Activated CD4-positive, alpha-beta T cell treated with anti-CD3 and anti-CD28 coated beads, Interleukin-2, Interleukin-6, amounts not matched to agents 100 ng/mL and 50 ng/mL, durations not matched to agents 16 hours and 8 hours (primary cell): ENCODE measurements at regions not wholly inside any gene's neighbourhood (a gene's known extent, or its start where the extent isn't known, plus 50 kb on each side); places are given as distances from the start of the nearest gene placed in this dataset.
"Not testable (repeated sequence)": the region's sequence is repeated elsewhere in the genome, so short reads cannot be mapped to it uniquely, and the experiment has no call there.

Experiments used
- DNase-seq: peaks from one replicate; pipeline ENCODE4 v3.0.0-alpha.2; 2020

GRCh38 chr5:116813356-116813755, 238.7 kb upstream of the SEMA6A start:
- DNase-seq, result no peak

DNA sequence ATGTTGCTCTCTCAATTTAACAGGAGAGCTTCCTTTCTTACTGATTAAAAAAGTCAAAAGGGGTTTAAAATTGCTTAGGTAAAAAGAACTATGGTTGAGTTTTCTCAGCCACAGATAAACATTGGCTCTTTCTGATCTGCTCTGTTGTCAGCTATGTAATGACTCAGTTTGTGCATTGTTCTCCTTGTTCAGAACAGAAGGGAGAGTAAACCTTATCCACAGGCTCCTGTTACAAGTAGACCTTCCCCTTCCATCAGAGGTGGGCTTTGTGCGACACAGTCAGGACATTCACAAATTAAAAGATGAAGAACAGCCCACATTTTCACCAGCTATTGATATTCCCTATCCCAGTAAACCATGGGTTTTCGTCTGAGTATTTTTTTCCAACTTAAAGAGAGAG, 236.3 kb upstream of the SEMA6A start:
- no peak for DNase-seq

- no peak for DNase-seq
Observed at GRCh38 chr5:116806836-116807235, 232.2 kb upstream of the SEMA6A start.

- DNase-seq, result no peak
Observed at GRCh38 chr5:116799401-116799800, 224.8 kb upstream of the SEMA6A start.

GRCh38 chr5:116795189-116795588, 220.6 kb upstream of the SEMA6A start:
- no peak for DNase-seq

DNA sequence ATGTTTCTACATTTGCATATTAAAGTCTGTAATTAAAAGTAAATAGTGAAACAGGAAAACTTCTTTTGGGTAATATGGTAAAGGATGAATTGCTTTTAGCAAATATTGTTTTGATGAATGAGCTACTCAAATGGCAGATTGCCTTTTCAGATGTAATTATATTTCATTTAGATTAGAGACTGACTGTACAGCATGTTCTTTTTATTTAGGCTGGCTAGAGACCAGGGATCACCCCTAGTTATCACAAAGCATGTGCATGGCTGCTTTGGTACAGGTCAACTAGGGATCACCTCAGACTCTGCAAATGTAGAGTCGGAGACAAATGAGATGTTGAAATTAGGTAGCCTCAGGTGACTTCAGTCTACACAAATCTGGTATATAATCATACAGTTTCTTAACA, 214.9 kb upstream of the SEMA6A start:
- no peak for DNase-seq

DNA sequence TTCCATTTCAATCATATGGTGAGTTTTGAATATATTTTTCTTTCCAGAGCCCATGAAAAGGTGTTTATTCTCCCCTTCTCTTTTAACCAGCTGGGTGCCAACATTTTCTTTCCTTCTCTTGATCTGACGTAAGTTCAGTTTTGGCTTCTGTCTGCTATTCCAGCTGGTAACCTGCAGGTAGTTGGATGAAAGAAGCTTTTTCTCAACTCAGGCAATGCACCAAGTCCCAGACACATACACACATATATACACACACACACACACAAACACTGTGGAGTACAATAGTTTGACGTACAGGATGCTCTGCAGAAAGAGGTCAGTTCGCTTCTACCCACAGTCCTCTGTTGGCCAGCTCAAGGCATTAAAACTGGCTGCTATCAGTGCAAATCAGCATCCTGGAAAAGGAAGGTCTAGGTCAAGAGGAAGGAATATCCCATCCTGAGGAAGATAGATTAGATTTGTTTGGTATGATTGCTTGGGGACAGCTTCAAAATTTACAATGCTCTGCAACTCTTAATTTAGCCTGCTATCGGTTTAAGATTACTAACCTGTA, 214.3 kb upstream of the SEMA6A start:
- no peak for DNase-seq

DNA sequence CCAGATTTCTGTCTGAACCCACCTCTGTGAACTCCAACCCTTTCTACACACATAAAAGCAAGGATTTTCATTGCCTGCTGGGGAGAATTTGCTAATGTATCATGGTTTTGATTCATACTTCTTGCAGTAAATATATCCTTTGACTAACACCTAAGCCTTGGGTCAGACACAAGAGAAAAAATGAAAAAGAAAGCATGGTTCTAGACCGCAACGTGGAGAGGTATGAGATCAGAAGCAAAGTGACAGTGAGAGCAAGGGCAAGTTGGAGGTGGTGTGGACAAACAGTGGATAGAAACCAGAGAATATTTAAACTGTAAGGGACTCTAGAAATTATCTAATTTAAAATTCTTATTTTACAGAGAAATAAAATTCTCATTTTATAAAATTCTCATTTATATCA, 212.9 kb upstream of the SEMA6A start:
- DNase-seq, result no peak

DNA sequence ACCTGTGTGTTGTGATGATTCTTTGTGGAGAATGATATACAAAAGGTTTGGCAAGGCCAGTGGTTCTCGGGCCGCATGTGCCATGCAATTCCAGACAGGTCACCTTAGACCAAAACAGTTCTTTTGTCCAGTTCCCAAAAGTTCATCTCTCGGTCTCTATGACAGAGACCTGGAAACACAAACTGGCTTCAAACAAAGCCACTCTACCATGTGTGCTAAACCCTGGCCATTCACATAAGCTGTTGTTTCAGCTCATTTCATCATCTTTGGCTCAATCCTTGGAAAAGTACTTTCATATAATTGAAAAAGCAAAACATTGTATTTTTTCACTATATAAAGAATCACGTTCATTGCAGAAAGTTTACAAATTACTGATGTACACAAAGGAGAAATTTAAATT, 210.5 kb upstream of the SEMA6A start:
- DNase-seq, result no peak

- no peak for DNase-seq
Observed at GRCh38 chr5:116779846-116780245, 205.2 kb upstream of the SEMA6A start.

- no peak for DNase-seq
Observed at GRCh38 chr5:116778651-116779280, 204.1 kb upstream of the SEMA6A start.

DNA sequence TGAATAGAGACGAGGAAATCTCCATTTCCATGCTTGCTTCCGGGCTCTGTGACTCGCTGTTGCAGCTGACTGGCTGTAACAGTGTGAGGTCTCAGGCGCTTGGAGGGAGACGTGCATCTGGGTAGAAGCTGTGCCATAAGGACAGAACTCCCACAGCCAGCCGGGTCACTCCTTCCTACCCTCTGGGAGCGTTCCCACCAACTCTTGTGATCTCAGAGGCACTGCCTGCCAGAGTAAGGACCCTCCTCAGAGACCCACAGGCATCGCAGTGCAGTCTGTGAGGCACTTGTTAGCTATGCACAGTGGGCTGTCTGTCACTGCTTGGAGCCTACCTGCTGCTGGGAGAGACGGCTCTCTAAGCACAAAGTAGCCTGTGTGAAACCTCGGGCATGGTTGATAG, 203.4 kb upstream of the SEMA6A start:
- DNase-seq, result no peak

DNA sequence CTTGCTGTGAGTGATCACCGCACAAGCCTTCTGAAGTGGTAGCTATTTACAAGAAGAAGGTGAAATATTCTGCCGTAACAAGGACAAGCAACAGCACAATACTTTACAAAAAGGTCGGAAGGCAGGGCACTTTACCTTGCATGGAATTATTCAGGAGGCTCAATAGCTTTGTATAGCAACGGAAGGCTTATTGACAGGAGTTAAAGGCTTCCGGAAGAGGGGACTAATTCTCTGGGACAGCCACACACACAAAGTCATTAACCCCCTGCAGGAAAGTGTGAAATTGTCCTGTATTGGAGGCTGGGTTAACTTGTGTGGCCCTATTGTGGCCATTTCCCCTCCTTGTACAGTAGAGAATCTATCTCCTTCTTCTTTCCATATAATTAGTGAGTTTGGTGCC, 199.3 kb upstream of the SEMA6A start:
- no peak for DNase-seq

DNA sequence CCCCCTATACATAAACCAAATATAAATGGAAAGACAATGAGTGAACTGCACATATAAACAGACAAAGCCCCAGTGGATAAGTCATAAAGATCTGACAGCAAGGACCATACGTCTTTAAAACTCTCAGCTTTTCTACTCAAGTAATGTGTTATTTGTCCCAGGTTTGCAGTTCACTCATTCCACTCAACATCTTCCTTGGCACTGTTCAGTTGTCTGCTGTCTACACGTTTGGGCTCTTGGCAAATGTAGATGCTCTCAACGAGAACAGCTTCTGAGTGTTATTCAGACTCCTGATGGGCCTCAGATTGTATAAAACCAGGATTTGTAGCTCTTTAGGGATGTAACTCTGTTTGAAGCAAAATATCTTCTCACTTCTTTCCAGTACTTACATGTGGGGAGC, 198.2 kb upstream of the SEMA6A start:
- no peak for DNase-seq

DNA sequence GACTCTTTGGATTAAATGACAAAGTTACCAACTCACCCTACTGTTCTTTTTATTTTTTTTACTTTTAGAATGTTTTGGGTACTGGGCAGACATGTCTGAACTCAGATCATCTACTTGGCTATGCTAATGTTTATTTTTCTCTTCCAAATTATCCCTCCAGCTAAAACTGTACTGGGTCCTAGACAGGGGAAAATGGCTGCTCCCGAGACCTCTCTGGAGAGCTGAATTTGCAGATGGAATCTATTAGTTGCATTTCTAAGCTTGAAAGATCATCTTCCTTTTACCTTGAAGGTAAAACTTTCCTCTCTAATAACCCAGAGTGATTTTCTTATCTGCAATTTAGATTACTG, 197.5 kb upstream of the SEMA6A start:
- DNase-seq, result no peak

GRCh38 chr5:116771466-116772151, 197.0 kb upstream of the SEMA6A start:
- no peak for DNase-seq

- not testable (repeated sequence) for DNase-seq
Observed at GRCh38 chr5:116769953-116770352, 195.3 kb upstream of the SEMA6A start.

GRCh38 chr5:116769470-116769869, 194.8 kb upstream of the SEMA6A start:
- no peak for DNase-seq

DNA sequence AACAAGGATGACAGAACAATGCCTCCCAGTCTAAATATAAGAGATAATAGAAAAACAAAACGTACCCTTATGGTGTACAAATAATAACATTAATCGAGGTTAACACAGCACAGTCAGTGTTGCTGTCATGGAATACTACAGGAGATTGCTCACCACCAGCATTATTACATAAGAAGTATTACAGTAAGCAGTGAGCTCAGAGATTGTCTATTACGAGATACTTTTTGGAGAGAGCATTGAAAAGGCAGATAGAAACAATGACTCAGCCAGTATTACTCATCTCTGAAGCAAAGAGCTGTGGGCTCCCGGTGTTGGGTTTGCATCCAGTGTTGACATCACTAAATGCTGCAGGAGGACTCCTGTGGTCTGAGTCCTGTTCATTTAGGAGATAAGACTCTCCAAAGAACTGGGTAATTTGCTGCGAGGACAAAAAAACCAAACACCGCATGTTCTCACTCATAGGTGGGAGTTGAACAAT, 191.9 kb upstream of the SEMA6A start:
- DNase-seq, result peak; percentile 50

- no peak for DNase-seq
Observed at GRCh38 chr5:116765441-116765840, 190.8 kb upstream of the SEMA6A start.

GRCh38 chr5:116764941-116765340, 190.3 kb upstream of the SEMA6A start:
- no peak for DNase-seq

DNA sequence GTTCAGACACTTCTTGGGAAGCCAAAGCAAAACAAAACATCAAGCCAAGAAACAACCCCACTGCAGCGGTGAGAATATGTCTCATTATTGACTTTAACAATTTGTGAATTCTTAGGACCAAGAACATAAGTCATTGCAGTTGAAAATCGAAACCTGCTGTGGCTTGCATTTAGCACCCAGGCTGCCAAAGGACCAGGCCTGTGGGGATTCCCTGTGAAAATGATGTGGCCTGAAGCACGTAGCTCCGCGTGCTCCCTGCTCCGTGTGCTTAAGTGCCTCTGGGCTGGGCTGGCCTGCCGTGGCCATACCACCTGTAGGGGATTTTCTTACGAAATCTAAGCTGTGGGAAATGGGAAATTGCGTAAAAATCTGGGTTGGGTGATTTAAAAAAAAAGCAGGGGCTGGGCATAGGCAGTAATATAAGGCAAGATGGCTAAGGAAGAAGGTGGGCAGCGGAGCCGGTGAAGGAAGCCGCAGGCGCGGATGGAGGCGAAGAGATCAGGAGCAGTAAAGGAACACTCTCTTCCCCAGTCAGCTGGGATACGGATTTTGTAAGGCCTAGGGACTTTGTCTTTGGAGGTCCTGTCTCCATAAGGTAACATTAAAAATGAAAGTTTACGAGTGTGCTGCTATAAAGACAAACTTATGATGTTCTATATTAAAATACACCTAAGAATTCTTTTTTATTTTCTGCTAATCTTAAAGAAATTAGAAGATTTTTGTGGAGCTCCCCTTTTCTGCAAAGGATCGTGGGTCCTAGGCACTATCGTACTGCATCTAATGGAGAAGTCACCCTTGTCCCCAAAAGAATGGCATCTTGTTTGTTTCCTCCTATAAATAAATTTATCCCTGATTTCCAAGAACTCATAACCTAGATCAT, 189.6 kb upstream of the SEMA6A start:
- no peak for DNase-seq

DNA sequence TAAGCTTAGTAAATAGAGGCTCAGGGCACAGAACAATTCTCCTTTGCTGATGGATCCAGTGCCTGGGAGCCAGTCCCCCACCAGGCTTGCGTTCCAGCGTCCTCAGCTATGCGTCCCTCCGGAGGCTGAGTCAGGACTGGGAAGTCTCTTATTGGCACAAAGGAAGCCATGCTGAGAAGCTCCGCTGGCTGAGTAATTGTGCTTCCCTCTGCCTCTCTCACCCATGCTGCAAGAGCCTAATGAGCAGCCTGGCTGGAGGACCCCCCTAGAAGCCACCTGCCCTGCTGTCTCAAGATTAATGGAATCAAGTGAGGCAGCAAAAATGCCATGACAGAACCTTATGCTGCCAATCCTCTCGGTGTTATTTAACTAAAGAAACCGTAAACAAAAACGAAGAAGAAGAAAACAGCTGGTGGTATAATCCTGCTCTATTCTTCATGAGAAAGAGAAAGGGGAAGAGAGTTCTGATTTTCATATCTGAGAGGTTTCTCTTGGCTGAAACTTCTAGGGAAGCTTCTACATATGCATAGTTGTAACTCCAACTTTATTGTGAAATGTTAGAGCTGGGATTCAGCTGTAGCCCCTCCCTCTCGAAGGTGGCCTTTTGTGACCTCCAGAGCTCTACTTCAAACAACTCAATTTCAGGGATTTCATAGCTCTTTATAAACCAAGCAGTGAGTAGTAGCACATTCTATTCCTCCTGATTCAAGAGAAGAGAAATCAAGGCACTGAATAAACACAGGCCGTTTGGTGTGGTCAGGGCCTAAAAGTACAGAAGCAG, 185.4 kb upstream of the SEMA6A start:
- no peak for DNase-seq
